ENCODE measurements at regions not wholly inside any gene's neighbourhood (a gene's known extent, or its start where the extent isn't known, plus 50 kb on each side); places are given as distances from the start of the nearest gene placed in this dataset.

DNA sequence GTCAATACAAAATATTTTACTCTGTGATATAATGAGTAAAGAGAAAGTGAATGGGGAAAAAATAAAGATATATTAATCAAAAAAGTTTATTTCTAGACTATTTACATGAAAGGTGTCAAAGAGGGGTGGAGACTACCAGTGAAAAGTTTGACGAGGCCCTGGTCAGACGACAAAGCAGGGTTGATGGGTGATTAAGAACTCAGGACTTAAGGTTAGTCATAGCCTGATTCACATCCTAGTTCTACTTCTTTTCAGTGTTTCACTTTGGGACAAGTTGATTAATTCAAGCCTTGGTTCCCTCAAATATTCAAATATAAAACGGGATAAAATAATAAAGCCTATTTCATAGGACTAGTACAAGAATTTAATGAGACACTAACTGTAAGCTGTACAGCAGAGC is 178.2 kb upstream of the HS3ST5 start:
- H4K20me1 ChIP-seq (replicated peaks; ENCODE audit: control insufficient read depth, insufficient read depth, low read length), result no peaks in the 10 kb centered on the region
- no peak overlapping the region for H3K4me2 ChIP-seq (ENCODE audit: insufficient read depth, low read length)
- ATAC-seq (no peak), FAIRE-seq (no peak), DNase-seq (ENCODE audit: extremely low read depth in 1 of 4, low spot score in 3 of 4) (no peak)
- no peak overlapping the region for H3K9ac ChIP-seq (ENCODE audit: insufficient read depth in 1 of 2, low read depth in 2 of 2, low read length in 2 of 2)
- 0% methylated on average over 3 of the region's 3 CpGs for WGBS (ENCODE audit: insufficient coverage, low coverage, missing lambda C conversion rate)
- no peak overlapping the region for H3K27ac ChIP-seq (ENCODE audit: extremely low read depth, low read depth, low read length)
- H3K9me3 ChIP-seq (replicated peaks; ENCODE audit: control insufficient read depth, insufficient read depth, low read depth, low read length), result no peaks in the 10 kb centered on the region
- no peaks in the 10 kb centered on the region for H3K36me3 ChIP-seq (ENCODE audit: control insufficient read depth, insufficient read depth, low read length)
- H3K4me3 ChIP-seq, result no peak overlapping the region
- H3K79me2 ChIP-seq (ENCODE audit: control insufficient read depth, insufficient read depth, low read length), result no peaks in the 10 kb centered on the region
- in situ Hi-C loops (cut with MboI), result no loop called here
- H3K4me1 ChIP-seq (replicated peaks in 1 of 2; ENCODE audit: control insufficient read depth in 2 of 2, insufficient read depth in 2 of 2, low read length in 2 of 2), result no peaks in the 10 kb centered on the region
- ChIA-PET CTCF (ENCODE audit: low intra/inter-chr PET ratio) (no interaction called here), POLR2A (no interaction called here)
- no peak overlapping the region for H2AFZ ChIP-seq (ENCODE audit: low read depth, low read length)
- BruUV-seq (replicated peaks), result no TSS peak
- TF ChIP-seq PBX2 (CRISPR knock-in tag; IDR thresholded peaks at IDR 0.05; ENCODE audit: low read depth), result no peak
- TF ChIP-seq PBX2 (tag; conservative IDR thresholded peaks at IDR 0.05; ENCODE audit: low read depth), result no peak
- TF ChIP-seq ZEB2 (IDR thresholded peaks at IDR 0.05), result no peak
- TF ChIP-seq ZNF717 (CRISPR knock-in tag; IDR thresholded peaks at IDR 0.05), result no peak
- TF ChIP-seq BRD4 (IDR thresholded peaks at IDR 0.05), result no peak
- no peak for TF ChIP-seq MLLT1 (IDR thresholded peaks at IDR 0.05)
- TF ChIP-seq YBX1 (IDR thresholded peaks at IDR 0.05), result no peak
- TF ChIP-seq HMBOX1 (IDR thresholded peaks at IDR 0.05), result no peak
- no peaks in the 10 kb centered on the region for H3K27me3 ChIP-seq (ENCODE audit: control insufficient read depth in 2 of 2, insufficient read depth in 2 of 2, low read length in 2 of 2)
- H3K9me1 ChIP-seq (ENCODE audit: control insufficient read depth, insufficient read depth, low read length), result no peaks in the 10 kb centered on the region
- intact Hi-C loops (cut with micrococcal nuclease), result no loop called here

All from K562 (cell line).